H9 (cell line): ENCODE measurements at regions not wholly inside any gene's neighbourhood (a gene's known extent, or its start where the extent isn't known, plus 50 kb on each side); places are given as distances from the start of the nearest gene placed in this dataset.

Experiments used
- DNase-seq: peaks from one replicate; pipeline ENCODE4 v3.0.0-alpha.2; 2017
- H2AFZ ChIP-seq: one replicate; pipeline ENCODE4 v1.6.1; 2013; ENCODE audit warnings: mild to moderate bottlenecking, low read length, control low read depth, moderate library complexity
- H2AK5ac ChIP-seq: 2 replicates; pipeline ENCODE4 v1.6.1; 2013; ENCODE audit warnings: low read length, control low read depth, mixed read lengths; ENCODE audit not compliant: insufficient read length
- H2BK120ac ChIP-seq: one replicate; pipeline ENCODE4 v1.6.1; 2013; ENCODE audit warnings: low read depth, mild to moderate bottlenecking, low read length, control low read depth, inconsistent platforms; ENCODE audit not compliant: poor library complexity, severe bottlenecking
- H2BK12ac ChIP-seq: 2 replicates; pipeline ENCODE4 v1.6.1; 2013; ENCODE audit warnings: low read length, control low read depth, mixed read lengths, low read depth; ENCODE audit not compliant: insufficient read length
- H2BK15ac ChIP-seq: 2 replicates; pipeline ENCODE4 v1.6.1; 2013; ENCODE audit warnings: low read depth, low read length, control low read depth
- H2BK20ac ChIP-seq: one replicate; pipeline ENCODE4 v1.6.1; 2013; ENCODE audit warnings: low read depth, mild to moderate bottlenecking, low read length, control low read depth, inconsistent platforms; ENCODE audit not compliant: poor library complexity, severe bottlenecking
- H2BK5ac ChIP-seq: 2 replicates; pipeline ENCODE4 v1.6.1; 2013; ENCODE audit warnings: low read length, control low read depth, mixed read lengths; ENCODE audit not compliant: insufficient read length
- H3K14ac ChIP-seq: 2 replicates; pipeline ENCODE4 v1.6.1; 2013; ENCODE audit warnings: low read length, control low read depth; ENCODE audit not compliant: insufficient read depth
- H3K18ac ChIP-seq: 2 replicates; pipeline ENCODE4 v1.6.1; 2013; ENCODE audit warnings: low read depth, mild to moderate bottlenecking, mixed read lengths, low read length, control low read depth; ENCODE audit not compliant: insufficient read length
- H3K23ac ChIP-seq: 2 replicates; pipeline ENCODE4 v1.6.1; 2013; ENCODE audit warnings: low read length, control low read depth, mixed read lengths, low read depth; ENCODE audit not compliant: insufficient read length
- H3K23me2 ChIP-seq: 2 replicates; pipeline ENCODE4 v1.6.1; 2013; ENCODE audit warnings: low read depth, mild to moderate bottlenecking, mixed read lengths, low read length, control low read depth; ENCODE audit not compliant: insufficient read length, poor library complexity, severe bottlenecking
- H3K27ac ChIP-seq: 2 replicates; pipeline ENCODE4 v1.5.1; 2013; ENCODE audit warnings: low read length, control low read depth, mixed read lengths, low read depth; ENCODE audit not compliant: insufficient read length
- H3K27me3 ChIP-seq: 2 replicates; pipeline ENCODE4 v1.6.1; 2013; ENCODE audit warnings: low read length, control low read depth, inconsistent platforms; ENCODE audit not compliant: insufficient read depth
- H3K4ac ChIP-seq: 2 replicates; pipeline ENCODE4 v1.6.1; 2013; ENCODE audit warnings: low read depth, mild to moderate bottlenecking, control low read depth, inconsistent platforms, low read length, moderate library complexity
- H3K4me1 ChIP-seq: 2 replicates; pipeline ENCODE4 v1.6.1; 2013; ENCODE audit warnings: low read length, control low read depth, inconsistent platforms; ENCODE audit not compliant: insufficient read depth
- H3K4me2 ChIP-seq: 2 replicates; pipeline ENCODE4 v1.6.1; 2013; ENCODE audit warnings: low read length, control low read depth, mixed read lengths; ENCODE audit not compliant: insufficient read length, insufficient read depth
- H3K56ac ChIP-seq: 2 replicates; pipeline ENCODE4 v1.6.1; 2013; ENCODE audit warnings: low read depth, mild to moderate bottlenecking, mixed read lengths, low read length, control low read depth; ENCODE audit not compliant: insufficient read length
- H3K79me1 ChIP-seq: 2 replicates; pipeline ENCODE4 v1.6.1; 2013; ENCODE audit warnings: low read depth, mild to moderate bottlenecking, moderate library complexity, low read length, control low read depth, inconsistent platforms; ENCODE audit not compliant: insufficient read depth, poor library complexity, severe bottlenecking
- H3K79me2 ChIP-seq: 2 replicates; pipeline ENCODE4 v1.6.1; 2013; ENCODE audit warnings: low read length, control low read depth, inconsistent platforms; ENCODE audit not compliant: insufficient read depth
- H3K9ac ChIP-seq: 2 replicates; pipeline ENCODE4 v1.6.1; 2013; ENCODE audit warnings: low read length, control low read depth, mixed read lengths; ENCODE audit not compliant: insufficient read length; ENCODE audit errors: extremely low read depth
- H3K9me3 ChIP-seq: one replicate; pipeline ENCODE4 v1.6.1; 2013; ENCODE audit warnings: low read depth, low read length, inconsistent platforms; ENCODE audit not compliant: control insufficient read depth
- H3T11ph ChIP-seq: one replicate; pipeline ENCODE4 v1.6.1; 2013; ENCODE audit warnings: mild to moderate bottlenecking, low read length, control low read depth, inconsistent platforms
- H4K20me1 ChIP-seq: one replicate; pipeline ENCODE4 v1.6.1; 2013; ENCODE audit not compliant: control insufficient read depth, insufficient read length, insufficient read depth
- H4K5ac ChIP-seq: 2 replicates; pipeline ENCODE4 v1.6.1; 2013; ENCODE audit warnings: low read depth, mild to moderate bottlenecking, mixed read lengths, low read length, control low read depth; ENCODE audit not compliant: insufficient read length
- H4K8ac ChIP-seq: replicated peaks from 2 replicates; pipeline ENCODE4 v1.6.1; 2013; ENCODE audit warnings: low read length, control low read depth, mixed read lengths, low read depth; ENCODE audit not compliant: insufficient read length
- H4K91ac ChIP-seq: 2 replicates; pipeline ENCODE4 v1.6.1; 2013; ENCODE audit warnings: low read depth, mild to moderate bottlenecking, moderate library complexity, mixed read lengths, low read length, control low read depth; ENCODE audit not compliant: insufficient read length
- H3K27ac Mint-ChIP-seq, 3 experiments: 2 replicates in 2 of 3; 3 replicates in 1 of 3; pipeline ENCODE4 v1.8.0; 2020 to 2021; ENCODE audit warnings: mixed read lengths in 3 of 3, mild to moderate bottlenecking in 1 of 3, moderate library complexity in 1 of 3
- H3K27me3 Mint-ChIP-seq: 2 replicates; pipeline ENCODE4 v1.8.0; 2021; ENCODE audit warnings: low read depth, mild to moderate bottlenecking, moderate library complexity, mixed read lengths
- H3K36me3 Mint-ChIP-seq, 3 experiments: 2 replicates in 2 of 3; 3 replicates in 1 of 3; pipeline ENCODE4 v1.8.0; 2020 to 2021; ENCODE audit warnings: low read depth in 3 of 3, mixed read lengths in 3 of 3; ENCODE audit not compliant: insufficient read depth in 1 of 3
- H3K4me1 Mint-ChIP-seq, 2 experiments: 2 replicates each; pipeline ENCODE4 v1.8.0; 2020; ENCODE audit warnings: mixed read lengths in 2 of 2
- H3K4me3 Mint-ChIP-seq, 2 experiments: 2 replicates in 1 of 2; 3 replicates in 1 of 2; pipeline ENCODE4 v1.8.0; 2020 to 2021; ENCODE audit warnings: mild to moderate bottlenecking in 2 of 2, mixed read lengths in 2 of 2, moderate library complexity in 1 of 2
- H3K9me3 Mint-ChIP-seq, 2 experiments: 2 replicates in 1 of 2; 3 replicates in 1 of 2; pipeline ENCODE4 v1.8.0; 2020; ENCODE audit warnings: mild to moderate bottlenecking in 2 of 2, mixed read lengths in 2 of 2, moderate library complexity in 1 of 2
- WGBS: extraction: QIAGEN DNeasy Blood & Tissue Kit; methylation state at CpG from one replicate; pipeline ENCODE4 v1.1.7; 2013; ENCODE audit warnings: missing lambda C conversion rate, low lambda C conversion rate, mixed read lengths; ENCODE audit not compliant: insufficient read length; ENCODE audit errors: extremely low coverage; 5-methylcytosine and 5-hydroxymethylcytosine counted together
- TF ChIP-seq, protein P1 (sequence below): fragments of 200-600 bp; sonication (generic); conservative IDR thresholded peaks from 3 replicates; pipeline ENCODE4 v1.8.0; 2021; ENCODE audit warnings: antibody characterized with exemption, mild to moderate bottlenecking

DNA sequence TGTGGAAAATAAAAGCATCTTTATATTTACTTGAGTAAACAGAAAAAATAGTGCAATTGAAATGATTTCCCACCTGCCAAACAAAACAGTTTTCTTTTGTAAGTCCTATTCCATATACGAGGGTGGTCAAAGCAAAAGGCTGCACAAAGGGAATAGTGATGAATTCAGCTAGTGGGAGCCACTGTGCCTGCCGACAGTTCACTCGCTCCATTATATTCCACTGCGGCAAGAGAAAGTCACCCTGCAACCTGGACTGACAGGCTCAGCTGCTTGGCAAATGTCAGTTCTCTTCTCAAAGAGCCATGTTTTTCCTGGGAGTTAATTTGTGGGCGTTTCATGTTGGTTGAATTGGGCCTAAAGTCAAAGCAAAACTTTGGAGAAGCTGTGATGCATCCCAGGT is 145.4 kb downstream of the LMO4 start:
- Histone ChIP-seq H3K23ac (no peak overlapping the region), H3K56ac (no peak overlapping the region), H3K79me1 (no peaks in the 10 kb centered on the region), H2BK20ac (no peak overlapping the region), H3K14ac (no peak overlapping the region), H4K5ac (no peak overlapping the region), H3K79me2 (no peaks in the 10 kb centered on the region), H2BK15ac (no peak overlapping the region), H2AFZ (no peak overlapping the region), H2BK120ac (no peak overlapping the region), H3K18ac (no peak overlapping the region), H3T11ph (no peak overlapping the region), H3K27me3 (no peaks in the 10 kb centered on the region), H4K20me1 (no peaks in the 10 kb centered on the region), H4K91ac (no peak overlapping the region), H3K4me1 (no peaks in the 10 kb centered on the region; the same call in 1 of the 2 replicates), H3K4me2 (no peak overlapping the region), H3K9ac (no peak overlapping the region), H2BK12ac (no peak overlapping the region), H3K9me3 (no peaks in the 10 kb centered on the region), H4K8ac (no peak overlapping the region), H2AK5ac (no peak overlapping the region), H3K23me2 (no peaks in the 10 kb centered on the region), H2BK5ac (no peak overlapping the region), H3K27ac (no peak overlapping the region), H3K4ac (no peak overlapping the region)
- Mint-ChIP-seq H3K27ac (no peak overlapping the region), H3K27me3 (no peaks in the 10 kb centered on the region; the same call in 1 of the 2 replicates), H3K4me1 (peaks cover 7 to 20% of the 10 kb centered on the region in 2 experiments), H3K4me3 (no peak overlapping the region), H3K36me3 (peaks cover 0 to 4% (median 0%) of the 10 kb centered on the region in 3 experiments; a peak in 1 of 7 replicates), H3K9me3 (peaks cover 0 to 4% of the 10 kb centered on the region in 2 experiments; a peak in 2 of 5 replicates)
- TF ChIP-seq, protein P1, sequence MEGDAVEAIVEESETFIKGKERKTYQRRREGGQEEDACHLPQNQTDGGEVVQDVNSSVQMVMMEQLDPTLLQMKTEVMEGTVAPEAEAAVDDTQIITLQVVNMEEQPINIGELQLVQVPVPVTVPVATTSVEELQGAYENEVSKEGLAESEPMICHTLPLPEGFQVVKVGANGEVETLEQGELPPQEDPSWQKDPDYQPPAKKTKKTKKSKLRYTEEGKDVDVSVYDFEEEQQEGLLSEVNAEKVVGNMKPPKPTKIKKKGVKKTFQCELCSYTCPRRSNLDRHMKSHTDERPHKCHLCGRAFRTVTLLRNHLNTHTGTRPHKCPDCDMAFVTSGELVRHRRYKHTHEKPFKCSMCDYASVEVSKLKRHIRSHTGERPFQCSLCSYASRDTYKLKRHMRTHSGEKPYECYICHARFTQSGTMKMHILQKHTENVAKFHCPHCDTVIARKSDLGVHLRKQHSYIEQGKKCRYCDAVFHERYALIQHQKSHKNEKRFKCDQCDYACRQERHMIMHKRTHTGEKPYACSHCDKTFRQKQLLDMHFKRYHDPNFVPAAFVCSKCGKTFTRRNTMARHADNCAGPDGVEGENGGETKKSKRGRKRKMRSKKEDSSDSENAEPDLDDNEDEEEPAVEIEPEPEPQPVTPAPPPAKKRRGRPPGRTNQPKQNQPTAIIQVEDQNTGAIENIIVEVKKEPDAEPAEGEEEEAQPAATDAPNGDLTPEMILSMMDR: no peak
- no CpG with 5 or more reads among the region's 5 CpGs for WGBS
- no peak for DNase-seq
